Stomach (tissue), 4 donors: ENCODE measurements at regions not wholly inside any gene's neighbourhood (a gene's known extent, or its start where the extent isn't known, plus 50 kb on each side); places are given as distances from the start of the nearest gene placed in this dataset.
"Not testable (repeated sequence)": the region's sequence is repeated elsewhere in the genome, so short reads cannot be mapped to it uniquely, and the experiment has no call there.

ENCODE experiments used
- POLR2A ChIP-seq, 4 donors: fragments of 450-650 bp; IDR thresholded peaks; one replicate each; pipeline ENCODE4 v1.6.1; 2016; ENCODE audit warnings: antibody characterized with exemption in 4 of 4, control low read depth in 2 of 4, mild to moderate bottlenecking in 1 of 4, moderate library complexity in 1 of 4
- TF ChIP-seq, protein P1 (sequence below), 7 experiments: fragments of 450-650 bp in 4 of 7; fragments of 200-600 bp in 3 of 7; sonication (generic) in 3 of 7; IDR thresholded peaks; one replicate each; pipeline ENCODE4 v1.5.1; 2016 to 2019; ENCODE audit warnings: antibody characterized with exemption in 7 of 7, control low read depth in 2 of 7, mild to moderate bottlenecking in 1 of 7

DNA sequence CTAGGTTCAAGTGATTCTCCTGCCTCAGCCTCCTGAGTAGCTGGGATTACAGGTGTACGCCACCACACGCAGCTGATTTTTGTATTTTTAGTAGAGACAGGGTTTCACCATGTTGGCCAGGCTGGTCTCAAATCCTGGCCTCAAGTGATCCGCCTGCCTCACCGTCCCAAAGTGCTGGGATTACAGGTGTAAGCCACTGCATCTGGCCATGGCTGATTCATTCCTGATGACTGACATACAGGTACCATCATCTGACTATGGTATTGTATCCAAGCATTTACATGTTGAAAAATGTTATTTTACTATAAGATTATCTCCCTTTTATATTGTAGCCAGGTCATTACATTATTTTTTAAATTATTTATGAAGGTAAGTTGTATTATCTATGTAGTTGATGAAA lies 180.5 kb downstream of the NRP2 start:
- TF ChIP-seq, protein P1, sequence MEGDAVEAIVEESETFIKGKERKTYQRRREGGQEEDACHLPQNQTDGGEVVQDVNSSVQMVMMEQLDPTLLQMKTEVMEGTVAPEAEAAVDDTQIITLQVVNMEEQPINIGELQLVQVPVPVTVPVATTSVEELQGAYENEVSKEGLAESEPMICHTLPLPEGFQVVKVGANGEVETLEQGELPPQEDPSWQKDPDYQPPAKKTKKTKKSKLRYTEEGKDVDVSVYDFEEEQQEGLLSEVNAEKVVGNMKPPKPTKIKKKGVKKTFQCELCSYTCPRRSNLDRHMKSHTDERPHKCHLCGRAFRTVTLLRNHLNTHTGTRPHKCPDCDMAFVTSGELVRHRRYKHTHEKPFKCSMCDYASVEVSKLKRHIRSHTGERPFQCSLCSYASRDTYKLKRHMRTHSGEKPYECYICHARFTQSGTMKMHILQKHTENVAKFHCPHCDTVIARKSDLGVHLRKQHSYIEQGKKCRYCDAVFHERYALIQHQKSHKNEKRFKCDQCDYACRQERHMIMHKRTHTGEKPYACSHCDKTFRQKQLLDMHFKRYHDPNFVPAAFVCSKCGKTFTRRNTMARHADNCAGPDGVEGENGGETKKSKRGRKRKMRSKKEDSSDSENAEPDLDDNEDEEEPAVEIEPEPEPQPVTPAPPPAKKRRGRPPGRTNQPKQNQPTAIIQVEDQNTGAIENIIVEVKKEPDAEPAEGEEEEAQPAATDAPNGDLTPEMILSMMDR (IDR thresholded peaks at IDR 0.05) = not testable (repeated sequence)
- not testable (repeated sequence) for TF ChIP-seq POLR2A (IDR thresholded peaks at IDR 0.05)
